GM23338 (cell line): ENCODE measurements at regions not wholly inside any gene's neighbourhood (a gene's known extent, or its start where the extent isn't known, plus 50 kb on each side); places are given as distances from the start of the nearest gene placed in this dataset.

ENCODE experiments used
- ATAC-seq: fragments of 200-7000 bp; cut with Tn5 transposase; 3 replicates; pipeline ENCODE4 v1.9.1; 2020
- DNase-seq: peaks from one replicate; pipeline ENCODE4 v3.0.0-alpha.2; 2015; ENCODE audit warnings: low spot score
- H2AFZ ChIP-seq: fragments of 200-600 bp; sonication (generic); 2 replicates; pipeline ENCODE4 v1.8.0; 2016; ENCODE audit warnings: antibody characterized with exemption, mild to moderate bottlenecking, moderate library complexity
- H3F3A ChIP-seq: fragments of 200-600 bp; sonication (generic); replicated peaks from 2 replicates; pipeline ENCODE4 v1.8.0; 2017; ENCODE audit warnings: antibody characterized with exemption, mixed run types, low read depth
- H3K27ac ChIP-seq: fragments of 200-600 bp; sonication (generic); 2 replicates; pipeline ENCODE4 v1.6.1; 2016; ENCODE audit warnings: low read depth
- H3K27me3 ChIP-seq: fragments of 200-600 bp; sonication (generic); 2 replicates; pipeline ENCODE4 v1.8.0; 2016; ENCODE audit warnings: mild to moderate bottlenecking, mixed run types, moderate library complexity; ENCODE audit not compliant: insufficient read depth
- H3K36me3 ChIP-seq: fragments of 200-600 bp; sonication (generic); 2 replicates; pipeline ENCODE4 v1.8.0; 2016; ENCODE audit warnings: mild to moderate bottlenecking; ENCODE audit not compliant: insufficient read depth
- H3K4me1 ChIP-seq: fragments of 200-600 bp; sonication (generic); 2 replicates; pipeline ENCODE4 v1.8.0; 2016; ENCODE audit warnings: mild to moderate bottlenecking, moderate library complexity; ENCODE audit not compliant: insufficient read depth
- H3K4me2 ChIP-seq: fragments of 200-600 bp; sonication (generic); 2 replicates; pipeline ENCODE4 v1.7.1; 2017; ENCODE audit warnings: mixed run types
- H3K4me3 ChIP-seq: fragments of 200-600 bp; sonication (generic); 2 replicates; pipeline ENCODE4 v1.6.1; 2016; ENCODE audit warnings: mixed run types
- H3K79me2 ChIP-seq: fragments of 200-600 bp; sonication (generic); replicated peaks from 2 replicates; pipeline ENCODE4 v1.8.0; 2017; ENCODE audit warnings: mild to moderate bottlenecking; ENCODE audit not compliant: insufficient read depth
- H3K9me2 ChIP-seq: fragments of 200-600 bp; sonication (generic); 2 replicates; pipeline ENCODE4 v1.8.0; 2017; ENCODE audit not compliant: insufficient read depth
- H4K20me1 ChIP-seq: fragments of 200-600 bp; sonication (generic); replicated peaks from 2 replicates; pipeline ENCODE4 v1.8.0; 2017; ENCODE audit warnings: mild to moderate bottlenecking; ENCODE audit not compliant: insufficient read depth
- H3K27ac Mint-ChIP-seq: 2 replicates; pipeline ENCODE4 v1.8.0; 2020; ENCODE audit warnings: inconsistent platforms, mild to moderate bottlenecking, moderate library complexity, mixed read lengths
- H3K27me3 Mint-ChIP-seq: 3 replicates; pipeline ENCODE4 v1.8.0; 2022; ENCODE audit warnings: low read depth, mild to moderate bottlenecking, moderate library complexity, mixed read lengths, inconsistent platforms; ENCODE audit not compliant: insufficient read depth, poor library complexity
- H3K36me3 Mint-ChIP-seq: 3 replicates; pipeline ENCODE4 v1.8.0; 2021; ENCODE audit warnings: low read depth, mild to moderate bottlenecking, inconsistent platforms, moderate library complexity, mixed read lengths
- H3K4me1 Mint-ChIP-seq: 3 replicates; pipeline ENCODE4 v1.8.0; 2020; ENCODE audit warnings: mild to moderate bottlenecking, inconsistent platforms, mixed read lengths
- H3K4me3 Mint-ChIP-seq: 3 replicates; pipeline ENCODE4 v1.8.0; 2021; ENCODE audit warnings: moderate library complexity, mild to moderate bottlenecking, inconsistent platforms, mixed read lengths
- H3K9me3 Mint-ChIP-seq: 3 replicates; pipeline ENCODE4 v1.8.0; 2020; ENCODE audit warnings: moderate library complexity, mild to moderate bottlenecking, inconsistent platforms, mixed read lengths
- CREB1 ChIP-seq: fragments of 250-450 bp; sonication (Bioruptor Pico); IDR thresholded peaks from 2 replicates; pipeline ENCODE4 v1.5.0; 2020; ENCODE audit warnings: low read depth, mild to moderate bottlenecking, moderate library complexity
- EZH2 ChIP-seq: fragments of 200-600 bp; sonication (generic); IDR thresholded peaks from one replicate; pipeline ENCODE4 v1.8.0; 2017; ENCODE audit warnings: antibody characterized with exemption, mild to moderate bottlenecking, low read depth; ENCODE audit not compliant: unreplicated experiment
- JUNB ChIP-seq: IDR thresholded peaks from one replicate; pipeline ENCODE4 v1.6.1; 2016; ENCODE audit warnings: antibody characterized with exemption; ENCODE audit not compliant: unreplicated experiment
- NANOG ChIP-seq: IDR thresholded peaks from 2 replicates; pipeline ENCODE4 v1.6.1; 2016; ENCODE audit warnings: antibody characterized with exemption, borderline replicate concordance
- POLR2AphosphoS5 ChIP-seq: IDR thresholded peaks from 2 replicates; pipeline ENCODE4 v1.6.1; 2016; ENCODE audit warnings: antibody characterized with exemption, low read depth
- ZNF114 ChIP-seq: fragments of 250-450 bp; sonication (Bioruptor Pico); IDR thresholded peaks from 2 replicates; pipeline ENCODE4 v1.5.0; 2020; ENCODE audit warnings: mild to moderate bottlenecking, moderate library complexity
- ZNF462 ChIP-seq: fragments of 250-450 bp; sonication (Bioruptor Pico); IDR thresholded peaks from 2 replicates; pipeline ENCODE4 v1.5.0; 2020; ENCODE audit warnings: mild to moderate bottlenecking, moderate library complexity
- TF ChIP-seq, protein P1 (sequence below): IDR thresholded peaks from 2 replicates; pipeline ENCODE4 v1.6.1; 2016; ENCODE audit warnings: antibody characterized with exemption
- TF ChIP-seq, protein P2 (sequence below): IDR thresholded peaks from one replicate; pipeline ENCODE4 v1.6.1; 2018; ENCODE audit warnings: antibody characterized with exemption; ENCODE audit not compliant: unreplicated experiment

- no peaks in the 10 kb centered on the region for H4K20me1 ChIP-seq
- no peaks in the 10 kb centered on the region for H3F3A ChIP-seq
- Mint-ChIP-seq H3K4me3 (no peak overlapping the region), H3K36me3 (no peaks in the 10 kb centered on the region), H3K27me3 (no peaks in the 10 kb centered on the region), H3K4me1 (no peaks in the 10 kb centered on the region), H3K9me3 (no peaks in the 10 kb centered on the region), H3K27ac (no peak overlapping the region)
- H3K9me2 ChIP-seq: no peaks in the 10 kb centered on the region; the same call in none of the 2 replicates
- H3K27ac ChIP-seq: no peak overlapping the region
- no peaks in the 10 kb centered on the region for H3K4me1 ChIP-seq
- no peaks in the 10 kb centered on the region for H3K79me2 ChIP-seq
- no peaks in the 10 kb centered on the region for H3K36me3 ChIP-seq
- no peak overlapping the region for H3K4me2 ChIP-seq
- ATAC-seq: no peak
- H3K4me3 ChIP-seq: no peak overlapping the region
- no peak overlapping the region for H2AFZ ChIP-seq
- TF ChIP-seq ZNF462 (CRISPR knock-in tag) (no peak), ZNF114 (CRISPR knock-in tag) (no peak), EZH2 (no peak), JUNB (no peak), POLR2AphosphoS5 (no peak), CREB1 (CRISPR knock-in tag) (no peak), NANOG (no peak)
- TF ChIP-seq, protein P1, sequence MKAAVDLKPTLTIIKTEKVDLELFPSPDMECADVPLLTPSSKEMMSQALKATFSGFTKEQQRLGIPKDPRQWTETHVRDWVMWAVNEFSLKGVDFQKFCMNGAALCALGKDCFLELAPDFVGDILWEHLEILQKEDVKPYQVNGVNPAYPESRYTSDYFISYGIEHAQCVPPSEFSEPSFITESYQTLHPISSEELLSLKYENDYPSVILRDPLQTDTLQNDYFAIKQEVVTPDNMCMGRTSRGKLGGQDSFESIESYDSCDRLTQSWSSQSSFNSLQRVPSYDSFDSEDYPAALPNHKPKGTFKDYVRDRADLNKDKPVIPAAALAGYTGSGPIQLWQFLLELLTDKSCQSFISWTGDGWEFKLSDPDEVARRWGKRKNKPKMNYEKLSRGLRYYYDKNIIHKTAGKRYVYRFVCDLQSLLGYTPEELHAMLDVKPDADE: no peak
- TF ChIP-seq, protein P2, sequence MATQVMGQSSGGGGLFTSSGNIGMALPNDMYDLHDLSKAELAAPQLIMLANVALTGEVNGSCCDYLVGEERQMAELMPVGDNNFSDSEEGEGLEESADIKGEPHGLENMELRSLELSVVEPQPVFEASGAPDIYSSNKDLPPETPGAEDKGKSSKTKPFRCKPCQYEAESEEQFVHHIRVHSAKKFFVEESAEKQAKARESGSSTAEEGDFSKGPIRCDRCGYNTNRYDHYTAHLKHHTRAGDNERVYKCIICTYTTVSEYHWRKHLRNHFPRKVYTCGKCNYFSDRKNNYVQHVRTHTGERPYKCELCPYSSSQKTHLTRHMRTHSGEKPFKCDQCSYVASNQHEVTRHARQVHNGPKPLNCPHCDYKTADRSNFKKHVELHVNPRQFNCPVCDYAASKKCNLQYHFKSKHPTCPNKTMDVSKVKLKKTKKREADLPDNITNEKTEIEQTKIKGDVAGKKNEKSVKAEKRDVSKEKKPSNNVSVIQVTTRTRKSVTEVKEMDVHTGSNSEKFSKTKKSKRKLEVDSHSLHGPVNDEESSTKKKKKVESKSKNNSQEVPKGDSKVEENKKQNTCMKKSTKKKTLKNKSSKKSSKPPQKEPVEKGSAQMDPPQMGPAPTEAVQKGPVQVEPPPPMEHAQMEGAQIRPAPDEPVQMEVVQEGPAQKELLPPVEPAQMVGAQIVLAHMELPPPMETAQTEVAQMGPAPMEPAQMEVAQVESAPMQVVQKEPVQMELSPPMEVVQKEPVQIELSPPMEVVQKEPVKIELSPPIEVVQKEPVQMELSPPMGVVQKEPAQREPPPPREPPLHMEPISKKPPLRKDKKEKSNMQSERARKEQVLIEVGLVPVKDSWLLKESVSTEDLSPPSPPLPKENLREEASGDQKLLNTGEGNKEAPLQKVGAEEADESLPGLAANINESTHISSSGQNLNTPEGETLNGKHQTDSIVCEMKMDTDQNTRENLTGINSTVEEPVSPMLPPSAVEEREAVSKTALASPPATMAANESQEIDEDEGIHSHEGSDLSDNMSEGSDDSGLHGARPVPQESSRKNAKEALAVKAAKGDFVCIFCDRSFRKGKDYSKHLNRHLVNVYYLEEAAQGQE: no peak
- no peaks in the 10 kb centered on the region for H3K27me3 ChIP-seq
- no peak for DNase-seq
Observed at GRCh38 chr4:22217480-22217879, 268.9 kb upstream of the KCNIP4 start.
